ENCODE measurements at regions not wholly inside any gene's neighbourhood (a gene's known extent, or its start where the extent isn't known, plus 50 kb on each side); places are given as distances from the start of the nearest gene placed in this dataset.

DNA sequence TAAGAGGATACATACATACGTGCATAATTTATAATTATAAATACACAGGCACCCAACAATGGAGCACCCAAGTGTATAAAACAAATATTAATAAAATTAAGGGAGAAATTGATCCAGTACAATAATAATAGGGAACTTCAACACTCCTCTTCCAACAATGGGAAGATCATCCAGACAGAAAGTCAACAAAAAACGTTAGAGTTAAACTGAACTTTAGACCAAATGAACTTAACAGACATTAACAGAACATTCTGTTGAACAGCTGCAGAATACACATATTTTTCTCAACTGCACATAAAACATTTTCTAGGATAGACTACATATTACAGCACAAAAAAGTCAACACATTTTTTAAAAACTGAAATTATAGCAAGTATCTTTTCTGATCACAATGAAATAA is 339.7 kb downstream of the CGGBP1 start:
- no peak for FAIRE-seq
- intact Hi-C loops (cut with micrococcal nuclease; ENCODE audit: unreplicated experiment) (no loop called here), in situ Hi-C loops (cut with HindIII; ENCODE audit: extremely low pct_ligation_motif_present, low pct_unique_long_range_greater_than_20kb) (no loop called here)
- Histone ChIP-seq H3K36me3 (replicated peaks in 1 of 2; ENCODE audit: control insufficient read depth in 1 of 2, insufficient read depth in 2 of 2, low read length in 2 of 2) (no peaks in the 10 kb centered on the region), H3K27me3 (ENCODE audit: control insufficient read depth in 1 of 2, insufficient read depth in 2 of 2, low read length in 2 of 2) (no peaks in the 10 kb centered on the region), H3K4me3 (replicated peaks in 1 of 3; ENCODE audit: insufficient read depth in 1 of 3, low read depth in 2 of 3, low read length in 3 of 3) (no peak overlapping the region), H3K27ac (ENCODE audit: extremely low read length, insufficient read depth, low read length) (no peak overlapping the region), H3K9ac (ENCODE audit: insufficient read depth, low read depth, low read length) (no peak overlapping the region), H3K4me2 (ENCODE audit: low read depth, low read length) (no peak overlapping the region), H3K79me2 (ENCODE audit: insufficient read depth, low read length) (no peaks in the 10 kb centered on the region), H4K20me1 (ENCODE audit: insufficient read depth, low read length) (no peaks in the 10 kb centered on the region), H2AFZ (ENCODE audit: low read length) (no peak overlapping the region), H3K4me1 (ENCODE audit: insufficient read depth, low read length) (no peaks in the 10 kb centered on the region; the same call in 1 of the 2 replicates), H3K9me3 (ENCODE audit: low read length) (no peaks in the 10 kb centered on the region)
- BruUV-seq (replicated peaks): no TSS peak
- TF ChIP-seq XBP1 (CRISPR knock-in tag; IDR thresholded peaks at IDR 0.05) (no peak), ATF7-NPFF (CRISPR knock-in tag; IDR thresholded peaks at IDR 0.05; ENCODE audit: low read depth) (no peak), SOX13 (IDR thresholded peaks at IDR 0.05) (no peak), SOX13 (CRISPR knock-in tag; conservative IDR thresholded peaks at IDR 0.05 in 1 of 2, IDR thresholded peaks at IDR 0.05 in 1 of 2) (peak in 1 of 2 experiments; percentile 32; a peak in 1 of 4 replicates), IRF2 (CRISPR knock-in tag; IDR thresholded peaks at IDR 0.05) (no peak), SOX5 (CRISPR knock-in tag; IDR thresholded peaks at IDR 0.05; ENCODE audit: borderline replicate concordance) (0 out of 2 replicates have a peak, but pooled peaks have one; percentile 30), HNF4A (CRISPR knock-in tag; IDR thresholded peaks at IDR 0.05) (0 out of 2 replicates have a peak, but pooled peaks have one; percentile 23)
- TF ChIP-seq, protein P1, sequence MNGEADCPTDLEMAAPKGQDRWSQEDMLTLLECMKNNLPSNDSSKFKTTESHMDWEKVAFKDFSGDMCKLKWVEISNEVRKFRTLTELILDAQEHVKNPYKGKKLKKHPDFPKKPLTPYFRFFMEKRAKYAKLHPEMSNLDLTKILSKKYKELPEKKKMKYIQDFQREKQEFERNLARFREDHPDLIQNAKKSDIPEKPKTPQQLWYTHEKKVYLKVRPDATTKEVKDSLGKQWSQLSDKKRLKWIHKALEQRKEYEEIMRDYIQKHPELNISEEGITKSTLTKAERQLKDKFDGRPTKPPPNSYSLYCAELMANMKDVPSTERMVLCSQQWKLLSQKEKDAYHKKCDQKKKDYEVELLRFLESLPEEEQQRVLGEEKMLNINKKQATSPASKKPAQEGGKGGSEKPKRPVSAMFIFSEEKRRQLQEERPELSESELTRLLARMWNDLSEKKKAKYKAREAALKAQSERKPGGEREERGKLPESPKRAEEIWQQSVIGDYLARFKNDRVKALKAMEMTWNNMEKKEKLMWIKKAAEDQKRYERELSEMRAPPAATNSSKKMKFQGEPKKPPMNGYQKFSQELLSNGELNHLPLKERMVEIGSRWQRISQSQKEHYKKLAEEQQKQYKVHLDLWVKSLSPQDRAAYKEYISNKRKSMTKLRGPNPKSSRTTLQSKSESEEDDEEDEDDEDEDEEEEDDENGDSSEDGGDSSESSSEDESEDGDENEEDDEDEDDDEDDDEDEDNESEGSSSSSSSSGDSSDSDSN (CRISPR knock-in tag; IDR thresholded peaks at IDR 0.05): no peak
- TF ChIP-seq, protein P2, sequence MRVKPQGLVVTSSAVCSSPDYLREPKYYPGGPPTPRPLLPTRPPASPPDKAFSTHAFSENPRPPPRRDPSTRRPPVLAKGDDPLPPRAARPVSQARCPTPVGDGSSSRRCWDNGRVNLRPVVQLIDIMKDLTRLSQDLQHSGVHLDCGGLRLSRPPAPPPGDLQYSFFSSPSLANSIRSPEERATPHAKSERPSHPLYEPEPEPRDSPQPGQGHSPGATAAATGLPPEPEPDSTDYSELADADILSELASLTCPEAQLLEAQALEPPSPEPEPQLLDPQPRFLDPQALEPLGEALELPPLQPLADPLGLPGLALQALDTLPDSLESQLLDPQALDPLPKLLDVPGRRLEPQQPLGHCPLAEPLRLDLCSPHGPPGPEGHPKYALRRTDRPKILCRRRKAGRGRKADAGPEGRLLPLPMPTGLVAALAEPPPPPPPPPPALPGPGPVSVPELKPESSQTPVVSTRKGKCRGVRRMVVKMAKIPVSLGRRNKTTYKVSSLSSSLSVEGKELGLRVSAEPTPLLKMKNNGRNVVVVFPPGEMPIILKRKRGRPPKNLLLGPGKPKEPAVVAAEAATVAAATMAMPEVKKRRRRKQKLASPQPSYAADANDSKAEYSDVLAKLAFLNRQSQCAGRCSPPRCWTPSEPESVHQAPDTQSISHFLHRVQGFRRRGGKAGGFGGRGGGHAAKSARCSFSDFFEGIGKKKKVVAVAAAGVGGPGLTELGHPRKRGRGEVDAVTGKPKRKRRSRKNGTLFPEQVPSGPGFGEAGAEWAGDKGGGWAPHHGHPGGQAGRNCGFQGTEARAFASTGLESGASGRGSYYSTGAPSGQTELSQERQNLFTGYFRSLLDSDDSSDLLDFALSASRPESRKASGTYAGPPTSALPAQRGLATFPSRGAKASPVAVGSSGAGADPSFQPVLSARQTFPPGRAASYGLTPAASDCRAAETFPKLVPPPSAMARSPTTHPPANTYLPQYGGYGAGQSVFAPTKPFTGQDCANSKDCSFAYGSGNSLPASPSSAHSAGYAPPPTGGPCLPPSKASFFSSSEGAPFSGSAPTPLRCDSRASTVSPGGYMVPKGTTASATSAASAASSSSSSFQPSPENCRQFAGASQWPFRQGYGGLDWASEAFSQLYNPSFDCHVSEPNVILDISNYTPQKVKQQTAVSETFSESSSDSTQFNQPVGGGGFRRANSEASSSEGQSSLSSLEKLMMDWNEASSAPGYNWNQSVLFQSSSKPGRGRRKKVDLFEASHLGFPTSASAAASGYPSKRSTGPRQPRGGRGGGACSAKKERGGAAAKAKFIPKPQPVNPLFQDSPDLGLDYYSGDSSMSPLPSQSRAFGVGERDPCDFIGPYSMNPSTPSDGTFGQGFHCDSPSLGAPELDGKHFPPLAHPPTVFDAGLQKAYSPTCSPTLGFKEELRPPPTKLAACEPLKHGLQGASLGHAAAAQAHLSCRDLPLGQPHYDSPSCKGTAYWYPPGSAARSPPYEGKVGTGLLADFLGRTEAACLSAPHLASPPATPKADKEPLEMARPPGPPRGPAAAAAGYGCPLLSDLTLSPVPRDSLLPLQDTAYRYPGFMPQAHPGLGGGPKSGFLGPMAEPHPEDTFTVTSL (CRISPR knock-in tag; IDR thresholded peaks at IDR 0.05; ENCODE audit: borderline replicate concordance): peak; percentile 24; the same call in 1 of the 2 replicates
- TF ChIP-seq, protein P3, sequence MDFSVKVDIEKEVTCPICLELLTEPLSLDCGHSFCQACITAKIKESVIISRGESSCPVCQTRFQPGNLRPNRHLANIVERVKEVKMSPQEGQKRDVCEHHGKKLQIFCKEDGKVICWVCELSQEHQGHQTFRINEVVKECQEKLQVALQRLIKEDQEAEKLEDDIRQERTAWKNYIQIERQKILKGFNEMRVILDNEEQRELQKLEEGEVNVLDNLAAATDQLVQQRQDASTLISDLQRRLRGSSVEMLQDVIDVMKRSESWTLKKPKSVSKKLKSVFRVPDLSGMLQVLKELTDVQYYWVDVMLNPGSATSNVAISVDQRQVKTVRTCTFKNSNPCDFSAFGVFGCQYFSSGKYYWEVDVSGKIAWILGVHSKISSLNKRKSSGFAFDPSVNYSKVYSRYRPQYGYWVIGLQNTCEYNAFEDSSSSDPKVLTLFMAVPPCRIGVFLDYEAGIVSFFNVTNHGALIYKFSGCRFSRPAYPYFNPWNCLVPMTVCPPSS (IDR thresholded peaks at IDR 0.05): no peak
- DNase-seq (ENCODE audit: low spot score): peak; percentile 3
- no peak for ATAC-seq
- ChIA-PET POLR2A (no interaction called here), CTCF (ENCODE audit: low intra/inter-chr PET ratio, low total read pairs) (no interaction called here)
- 1% methylated on average over 2 of the region's 2 CpGs for WGBS (ENCODE audit: low lambda C conversion rate)

Data from HepG2 (cell line).